HG02623 (cell line): ENCODE measurements at regions not wholly inside any gene's neighbourhood (a gene's known extent, or its start where the extent isn't known, plus 50 kb on each side); places are given as distances from the start of the nearest gene placed in this dataset.

ENCODE experiments used
- ATAC-seq: cut with Tn5 transposase; IDR thresholded peaks from one replicate; pipeline ENCODE4 v1.9.1; 2021; ENCODE audit warnings: moderate library complexity; ENCODE audit not compliant: unreplicated experiment

DNA sequence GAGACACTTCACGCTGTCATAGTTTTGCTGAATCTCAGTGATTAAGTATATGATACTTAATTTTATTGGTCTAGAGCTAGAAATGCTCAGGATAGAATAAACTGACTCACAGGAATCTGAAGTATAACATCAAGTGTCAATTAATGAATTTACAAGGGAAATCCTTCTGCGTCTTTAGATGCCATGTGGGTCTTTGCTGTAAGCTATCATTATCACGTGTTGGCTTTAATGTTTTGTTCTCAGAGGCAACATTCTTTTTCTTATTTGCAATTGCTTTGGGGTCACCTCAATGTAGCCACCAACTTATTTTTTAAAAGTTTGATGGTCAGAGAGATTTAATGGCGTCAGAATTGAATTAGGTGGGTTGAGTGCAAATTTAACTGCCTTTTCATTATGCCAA lies 680.1 kb upstream of the PTBP2 start:
- no peak for ATAC-seq

DNA sequence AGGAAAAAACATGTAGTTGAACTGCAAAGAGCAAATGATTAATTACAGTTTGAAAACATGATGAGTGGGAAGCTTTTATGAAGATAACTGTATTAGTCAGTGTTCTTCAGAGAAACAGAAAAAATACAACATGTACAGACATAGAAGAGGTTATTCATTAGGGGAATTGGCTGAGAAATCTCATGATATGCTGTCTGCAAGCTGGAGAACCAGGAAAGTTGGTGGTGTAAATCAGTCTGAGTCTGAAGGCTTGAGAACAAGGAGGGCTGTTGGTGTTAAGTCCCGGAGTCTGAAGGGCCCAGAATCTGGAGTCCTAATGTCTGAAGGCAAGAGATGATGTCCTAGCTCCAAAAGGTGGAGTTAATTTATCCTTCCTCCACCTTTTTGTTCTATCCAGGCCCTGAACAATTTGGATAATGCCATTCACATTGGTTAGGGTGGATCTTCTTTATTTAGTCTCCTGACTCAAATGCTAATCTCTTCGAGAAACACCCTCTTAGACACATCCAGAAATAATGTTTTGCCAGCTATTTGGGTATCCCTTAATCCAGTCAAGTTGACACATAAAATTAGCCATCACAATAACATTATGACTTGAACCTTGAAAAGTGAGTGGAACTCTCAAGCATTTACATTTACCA lies 672.9 kb upstream of the PTBP2 start:
- ATAC-seq, result no peak

DNA sequence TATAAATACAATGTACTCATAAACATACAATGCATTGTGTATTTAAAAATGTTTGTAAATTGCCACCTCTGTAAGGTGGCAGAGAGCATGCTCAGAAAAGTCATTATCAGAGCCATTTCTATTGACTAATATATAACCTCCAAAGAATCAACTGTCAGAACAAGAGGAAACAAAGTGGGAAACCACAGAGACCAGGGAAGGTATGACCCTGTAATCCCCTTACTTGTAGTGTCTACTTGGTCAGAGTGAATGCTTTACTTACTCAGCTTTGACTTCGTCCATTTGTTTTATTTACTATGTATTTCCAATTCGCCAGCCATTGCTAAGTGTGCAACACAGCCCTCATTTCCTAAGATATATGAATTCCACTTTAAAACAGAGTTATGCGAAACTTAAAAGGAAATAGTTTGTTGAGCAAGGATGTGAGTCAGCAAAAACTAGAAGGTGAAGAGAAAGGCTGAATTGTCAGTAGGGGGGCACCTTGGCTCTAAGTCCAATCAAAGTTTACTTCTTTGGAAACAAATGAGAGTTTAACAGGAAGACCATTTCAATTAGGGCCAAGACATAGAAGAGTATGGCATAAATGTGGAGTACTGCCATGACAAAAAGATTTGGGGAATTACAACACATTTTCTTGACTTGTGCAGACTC lies 671.7 kb upstream of the PTBP2 start:
- ATAC-seq, result no peak

DNA sequence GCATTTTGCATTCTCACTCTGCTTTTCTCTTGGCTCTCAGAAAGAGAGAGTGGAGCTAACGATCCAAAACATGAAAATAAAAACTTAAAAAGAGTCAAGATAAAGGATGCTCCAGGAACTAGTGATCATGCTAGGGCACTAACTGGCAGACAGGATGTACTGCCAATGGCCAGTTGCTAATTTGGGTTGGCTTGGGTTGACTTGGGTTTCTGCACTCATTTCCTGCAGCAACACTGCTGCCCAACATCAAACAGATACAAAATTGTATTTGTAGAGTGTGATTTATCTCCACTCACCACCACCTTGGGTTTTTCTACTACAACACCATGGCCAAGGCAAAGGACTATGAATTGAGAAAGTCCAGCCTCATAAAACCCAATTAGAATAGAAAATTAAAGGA lies 662.3 kb upstream of the PTBP2 start:
- no peak for ATAC-seq

DNA sequence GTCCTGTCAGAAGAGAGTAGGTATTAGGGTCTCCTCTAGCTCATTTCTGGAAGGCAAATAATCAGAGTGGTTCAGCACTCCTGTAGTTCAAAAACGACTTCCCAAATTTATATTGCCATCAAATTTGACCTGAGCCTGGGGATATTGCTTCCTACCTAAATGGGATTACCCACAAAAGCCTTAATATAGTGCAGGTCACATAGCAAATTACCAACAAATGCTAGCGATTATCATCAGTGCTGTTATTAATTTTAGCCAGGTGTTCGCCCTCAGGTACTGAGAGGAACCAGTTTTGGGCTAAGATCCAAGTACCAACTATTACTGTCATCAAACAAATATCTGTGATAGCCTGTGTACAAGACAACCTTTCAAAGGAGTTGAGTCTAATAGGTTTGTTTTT lies 661.8 kb upstream of the PTBP2 start:
- ATAC-seq, result no peak

DNA sequence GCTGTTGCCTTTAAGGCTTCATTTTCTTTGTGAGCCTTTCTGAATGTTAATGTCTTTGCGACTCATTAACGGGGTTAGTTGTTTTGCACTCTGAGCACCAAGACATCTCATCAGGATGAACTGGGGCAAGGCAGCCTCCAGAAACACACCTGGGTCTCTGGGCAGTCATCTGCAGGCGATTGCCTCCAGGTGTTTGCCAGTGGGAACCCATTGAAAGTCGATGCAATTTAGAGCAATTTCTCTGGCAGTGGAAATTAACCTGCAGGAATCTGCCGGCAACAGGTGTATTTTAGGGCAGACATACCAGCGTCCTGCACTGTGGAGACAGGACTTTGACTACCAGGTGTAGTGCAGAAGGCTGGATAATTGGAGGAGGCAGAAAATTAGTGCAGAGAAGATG lies 661.0 kb upstream of the PTBP2 start:
- ATAC-seq, result no peak

DNA sequence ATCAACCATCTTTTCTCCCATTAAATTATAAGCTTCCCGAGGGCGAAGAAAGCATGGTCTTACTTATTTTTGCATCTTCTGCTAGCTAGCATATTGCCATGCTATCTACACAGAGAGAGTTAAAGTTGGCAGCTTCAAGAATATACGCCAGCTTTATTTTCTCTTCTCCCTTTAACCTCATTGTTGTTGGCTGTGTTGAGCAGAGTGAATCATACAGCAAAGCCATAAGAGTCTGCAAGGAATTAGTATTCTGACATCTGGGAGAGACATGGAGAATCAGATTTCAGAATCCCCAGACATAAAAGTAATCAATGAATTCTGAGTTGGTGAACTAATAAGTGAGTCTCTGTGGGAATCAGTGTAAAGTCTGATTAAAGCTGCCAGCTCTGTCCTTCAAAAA lies 649.6 kb upstream of the PTBP2 start:
- ATAC-seq, result no peak

DNA sequence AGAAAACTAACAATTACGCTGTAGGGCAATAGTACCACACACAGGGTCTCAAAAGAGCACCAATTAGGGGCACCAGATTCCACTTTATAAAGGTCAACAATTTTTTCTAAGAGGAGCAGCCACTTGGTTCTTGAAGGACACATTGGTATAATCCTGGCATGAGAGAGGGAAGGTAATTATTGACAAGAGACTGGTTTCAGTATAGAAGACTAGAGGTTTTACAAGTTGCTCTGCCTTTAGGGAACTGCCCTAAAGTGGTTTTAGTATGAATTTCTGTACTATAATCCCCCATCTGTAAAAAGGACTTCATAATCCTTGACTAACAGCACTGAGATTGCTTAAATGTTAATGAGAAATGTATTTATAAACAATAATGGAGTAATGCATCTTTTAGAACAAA lies 648.5 kb upstream of the PTBP2 start:
- no peak for ATAC-seq

DNA sequence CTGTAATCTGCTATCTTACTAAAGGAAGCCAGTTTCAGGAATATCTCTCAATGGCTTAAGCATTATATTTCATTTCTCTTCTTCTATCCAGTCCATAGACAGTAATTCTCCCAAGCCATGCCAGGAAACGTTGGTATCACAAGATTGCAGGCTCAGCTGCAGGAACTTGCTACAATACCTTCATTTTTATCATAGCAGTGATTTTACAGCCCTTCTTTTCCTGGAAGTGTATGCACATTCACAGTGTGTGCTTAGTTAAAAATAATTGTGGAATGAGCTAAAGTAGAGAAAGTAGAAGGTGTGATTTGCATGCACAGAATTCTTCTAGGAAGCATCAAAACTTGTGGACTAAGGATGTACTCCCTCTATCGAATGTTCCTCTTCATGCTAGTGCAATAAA lies 647.2 kb upstream of the PTBP2 start:
- no peak for ATAC-seq

DNA sequence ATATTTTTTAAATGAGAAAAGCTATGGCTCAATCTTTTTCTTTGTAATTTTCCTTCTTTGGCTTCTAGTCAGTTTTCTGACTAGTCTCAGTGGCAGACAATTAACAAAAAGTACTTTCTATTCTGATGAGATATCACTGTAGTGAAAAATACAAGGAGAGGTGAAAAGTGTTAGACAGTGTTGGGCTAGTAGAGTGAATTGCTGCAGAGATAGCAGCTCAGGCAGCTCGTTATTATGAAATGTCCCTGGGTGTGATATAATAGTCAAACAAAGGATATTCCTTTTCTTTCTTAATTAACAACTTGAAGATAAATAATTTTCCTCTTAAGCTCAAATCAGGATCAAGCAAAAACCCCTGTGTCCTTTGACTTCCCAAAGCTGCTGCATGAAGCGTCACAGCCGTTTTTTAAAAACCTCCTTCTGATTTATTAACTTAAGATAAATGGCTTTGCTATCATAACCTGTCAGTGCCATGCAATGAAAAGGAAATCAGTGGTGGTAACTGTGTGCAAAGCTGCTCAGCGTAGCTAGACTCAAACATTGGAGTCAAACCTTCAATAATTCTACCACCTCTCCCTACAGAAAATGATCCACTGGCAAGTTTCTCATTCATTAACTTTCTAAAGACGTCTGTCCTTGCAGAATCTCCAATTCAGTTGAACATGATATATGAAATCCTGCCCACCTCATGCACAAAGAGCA lies 646.6 kb upstream of the PTBP2 start:
- ATAC-seq, result no peak

DNA sequence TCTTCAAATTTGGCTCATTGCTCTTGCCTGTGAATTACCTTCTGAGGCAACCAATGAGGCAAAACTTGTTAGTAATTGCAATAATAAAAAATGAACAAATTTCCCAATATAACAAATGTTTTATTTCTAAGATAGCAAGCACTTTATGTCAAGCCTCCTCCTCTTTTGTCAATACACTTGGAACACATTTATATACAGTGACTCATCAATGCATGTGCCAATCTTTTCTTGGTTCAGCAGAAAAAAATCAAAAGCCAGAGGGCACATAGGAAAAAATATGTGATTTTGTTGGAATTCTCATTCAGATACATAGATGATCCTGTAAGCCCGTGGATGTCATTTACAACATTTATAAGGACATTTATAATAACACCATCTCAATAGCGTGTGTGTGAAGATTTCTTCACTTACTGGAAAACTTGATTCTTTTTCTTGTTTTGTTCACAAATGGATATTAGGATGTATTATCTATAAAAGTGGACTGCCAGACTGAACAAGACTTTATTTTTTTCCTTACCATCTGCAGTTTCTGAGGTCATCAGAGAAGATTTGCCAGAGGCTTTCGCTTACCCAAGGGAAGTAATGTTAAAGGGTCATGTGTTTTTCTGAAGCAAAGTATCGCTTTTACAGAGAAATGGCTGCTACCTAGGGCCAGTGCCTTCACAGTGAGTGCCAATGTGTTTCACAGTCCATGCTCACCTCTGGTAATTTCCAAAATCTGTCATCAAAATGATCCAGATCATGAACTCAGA lies 645.7 kb upstream of the PTBP2 start:
- no peak for ATAC-seq

DNA sequence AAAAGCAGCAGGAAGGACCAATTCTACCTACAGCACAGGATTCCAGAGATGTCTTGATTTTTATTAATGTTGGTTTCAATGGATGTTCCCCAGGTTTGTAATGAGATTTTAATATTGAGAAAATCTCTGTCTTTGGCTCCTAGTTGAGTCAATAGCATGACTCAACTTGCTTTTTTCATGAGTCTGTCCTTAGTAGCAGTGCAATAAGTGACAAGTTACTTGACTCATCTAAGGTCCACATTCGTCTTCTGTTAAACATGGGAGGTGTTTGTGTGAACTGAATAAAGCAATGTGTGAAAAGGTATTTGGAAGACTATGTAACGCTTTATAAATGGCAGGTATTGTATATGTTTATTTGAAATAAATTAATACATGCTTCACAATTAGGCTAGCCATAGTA lies 645.0 kb upstream of the PTBP2 start:
- no peak for ATAC-seq

DNA sequence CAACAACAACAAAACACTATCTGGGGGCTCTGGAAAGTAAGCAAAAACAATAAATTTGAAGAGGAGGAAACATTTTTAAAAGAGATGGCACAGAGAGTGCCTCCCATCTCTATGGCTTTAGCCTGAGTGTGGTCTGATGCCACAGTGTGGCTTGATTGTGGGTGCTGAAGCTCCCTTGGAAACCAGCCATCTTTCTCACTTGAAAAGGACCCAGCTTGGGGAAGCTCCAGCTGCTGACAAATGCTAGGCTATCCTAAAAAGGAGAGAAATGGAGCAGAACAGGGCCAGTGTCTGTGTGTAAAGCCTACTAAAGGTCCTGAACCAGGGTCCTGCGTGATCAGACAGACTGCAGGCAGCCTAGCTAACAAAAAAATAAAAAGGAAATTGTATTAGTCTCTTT lies 642.0 kb upstream of the PTBP2 start:
- ATAC-seq, result no peak

DNA sequence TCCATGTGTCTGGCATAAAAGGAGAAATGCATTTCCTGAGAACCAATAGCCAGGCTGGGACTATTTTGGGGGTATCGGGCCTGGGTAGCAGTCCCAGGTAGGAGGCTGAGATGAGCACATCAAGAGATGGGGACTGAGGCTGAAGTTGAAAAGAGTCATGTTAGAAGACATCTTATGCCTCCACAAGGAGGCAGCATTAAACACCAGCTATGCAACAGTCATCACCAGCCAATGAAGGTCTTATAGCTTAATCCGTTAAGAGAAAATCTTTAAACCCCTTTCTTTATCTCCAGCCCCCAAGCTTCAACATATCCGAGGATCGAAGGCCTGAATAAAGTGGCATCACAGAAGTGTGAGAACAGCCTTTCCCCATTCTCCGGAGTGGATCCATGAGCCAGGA lies 640.7 kb upstream of the PTBP2 start:
- no peak for ATAC-seq

DNA sequence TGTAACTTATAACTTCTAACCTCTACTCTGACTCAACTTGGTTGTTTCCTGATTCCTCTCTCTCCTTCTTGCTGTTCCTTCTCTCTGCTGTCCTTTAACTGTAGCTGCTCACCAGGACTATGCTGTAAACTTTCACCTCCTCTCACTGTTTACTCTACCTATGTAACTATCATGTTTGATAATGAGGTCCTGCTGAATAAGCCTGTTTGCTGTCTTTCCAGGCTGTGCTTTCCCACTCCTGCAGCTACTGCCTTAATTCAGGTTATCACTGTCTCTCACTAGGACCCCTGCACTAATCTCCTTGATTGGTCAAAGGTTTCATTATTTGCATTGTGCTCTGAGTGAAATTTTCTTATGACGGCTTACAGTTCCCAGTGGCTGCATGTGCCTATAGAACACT lies 633.9 kb upstream of the PTBP2 start:
- ATAC-seq, result no peak

DNA sequence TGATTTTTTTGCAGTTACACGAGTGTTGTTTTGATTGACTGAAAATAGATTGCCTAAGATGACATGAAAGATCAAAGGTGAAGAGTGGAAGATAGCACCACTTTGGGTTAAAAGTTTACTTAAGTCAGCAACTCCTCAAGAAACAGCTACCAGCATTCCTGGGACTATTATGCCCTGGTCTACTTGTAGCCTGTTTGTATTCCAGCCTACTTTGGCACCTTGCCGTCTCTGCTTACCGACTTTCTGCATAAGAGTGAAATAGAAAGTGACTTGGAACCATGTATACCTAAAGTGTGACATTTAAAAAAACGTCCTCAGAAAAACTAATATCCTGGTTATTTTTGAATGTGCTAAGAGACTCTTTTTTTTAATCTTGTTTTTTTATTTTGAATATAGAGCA lies 631.5 kb upstream of the PTBP2 start:
- no peak for ATAC-seq

DNA sequence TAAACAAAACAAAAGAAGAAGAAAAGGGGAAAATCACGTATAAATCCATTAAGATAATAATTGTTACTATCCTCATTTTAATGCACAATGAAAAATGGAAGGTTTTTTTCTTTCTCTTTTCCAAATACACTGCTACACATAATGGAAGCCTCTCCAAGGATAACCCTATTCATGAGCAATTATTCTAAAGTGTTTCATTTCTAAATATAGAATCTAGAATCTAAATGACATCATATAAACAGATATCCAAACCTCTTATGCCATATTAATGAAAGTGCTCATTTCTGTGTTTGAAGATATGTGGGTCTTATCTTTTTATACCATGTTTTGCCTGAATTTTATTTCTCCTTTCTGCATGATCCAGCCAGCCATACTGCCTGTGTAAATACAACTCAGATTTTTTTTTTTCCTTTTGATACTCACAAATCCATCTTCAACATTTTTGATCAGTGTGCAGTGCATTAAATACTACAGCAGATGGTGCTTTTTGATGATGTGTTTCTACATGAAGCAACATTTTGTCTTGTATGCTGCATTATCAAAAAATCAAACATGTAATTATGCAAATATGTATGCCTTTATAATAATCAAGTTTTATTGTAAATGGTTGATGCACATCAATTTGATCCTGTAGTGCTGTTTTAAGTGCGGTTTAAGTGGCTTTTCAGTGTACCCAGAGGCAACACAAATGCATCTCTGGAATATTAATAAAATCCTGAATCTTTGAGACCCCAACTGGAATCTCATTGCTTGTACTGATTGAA lies 625.6 kb upstream of the PTBP2 start:
- no peak for ATAC-seq

DNA sequence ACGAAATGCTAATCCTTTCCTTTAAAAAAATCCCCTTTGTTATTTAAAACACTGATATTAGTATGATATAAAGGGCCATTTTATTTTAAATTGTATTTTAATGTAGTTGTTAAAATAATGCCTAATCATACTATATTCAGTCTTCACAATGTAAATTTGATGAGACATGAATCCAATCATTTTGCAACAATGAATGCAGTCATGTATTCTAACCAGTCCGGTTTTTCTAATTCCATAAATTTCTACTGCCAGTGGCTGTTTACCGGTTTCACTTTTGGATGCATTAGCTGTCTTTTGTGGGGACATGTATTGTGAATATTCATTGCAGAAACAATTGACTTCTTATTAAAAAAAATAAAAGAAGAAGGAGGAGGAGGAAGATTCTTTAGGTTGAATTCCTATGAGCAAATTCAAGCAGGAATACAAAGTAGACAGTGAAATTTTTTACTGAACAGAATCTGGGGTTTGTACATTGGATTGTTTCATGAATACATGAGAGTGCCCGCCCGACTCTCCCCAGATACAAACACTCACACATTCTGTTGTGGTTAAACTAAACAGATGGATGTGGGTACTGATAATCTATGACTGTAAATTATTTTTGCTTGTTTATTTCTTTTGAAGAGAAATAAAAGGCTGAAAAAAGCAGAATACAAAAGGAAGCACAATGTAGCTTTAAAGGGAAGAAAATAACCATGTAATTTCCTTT lies 624.8 kb upstream of the PTBP2 start:
- no peak for ATAC-seq

DNA sequence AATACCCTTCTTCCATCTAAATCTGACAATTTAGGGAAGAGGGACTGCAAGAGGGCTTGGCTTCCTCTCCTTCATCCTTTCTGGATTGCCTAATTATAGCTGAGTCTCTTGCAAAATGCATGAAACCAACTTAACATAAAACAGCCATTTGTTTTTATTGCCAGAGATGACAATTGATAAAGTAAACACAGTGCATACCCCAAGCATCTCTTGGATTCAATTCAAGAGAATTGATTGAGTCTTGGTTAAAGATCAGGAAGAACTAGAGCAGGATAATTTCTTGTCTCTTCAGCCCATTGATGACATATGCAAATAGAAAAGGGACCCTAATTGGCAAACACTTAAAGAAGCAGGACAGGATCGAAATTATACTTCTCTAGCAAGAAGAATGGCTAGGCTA lies 617.1 kb upstream of the PTBP2 start:
- ATAC-seq, result no peak

DNA sequence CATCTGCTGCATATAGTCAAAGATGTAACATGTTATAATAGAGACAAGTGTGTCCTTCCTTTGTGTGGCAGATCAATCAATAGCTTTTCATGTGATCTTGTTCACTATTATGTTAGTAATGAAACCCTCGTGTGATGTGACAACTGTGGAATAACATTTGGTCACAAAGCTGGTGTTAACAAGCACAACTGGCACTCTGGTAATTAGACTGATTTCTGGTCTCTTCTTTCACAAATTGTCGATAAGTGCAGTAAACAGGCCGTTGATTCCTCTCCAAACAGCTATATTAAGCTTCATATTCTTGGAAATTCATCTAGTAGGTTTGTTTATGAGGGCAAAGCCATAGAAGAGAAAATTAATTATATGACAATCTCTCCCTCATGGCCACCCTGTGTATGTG lies 616.7 kb upstream of the PTBP2 start:
- no peak for ATAC-seq

DNA sequence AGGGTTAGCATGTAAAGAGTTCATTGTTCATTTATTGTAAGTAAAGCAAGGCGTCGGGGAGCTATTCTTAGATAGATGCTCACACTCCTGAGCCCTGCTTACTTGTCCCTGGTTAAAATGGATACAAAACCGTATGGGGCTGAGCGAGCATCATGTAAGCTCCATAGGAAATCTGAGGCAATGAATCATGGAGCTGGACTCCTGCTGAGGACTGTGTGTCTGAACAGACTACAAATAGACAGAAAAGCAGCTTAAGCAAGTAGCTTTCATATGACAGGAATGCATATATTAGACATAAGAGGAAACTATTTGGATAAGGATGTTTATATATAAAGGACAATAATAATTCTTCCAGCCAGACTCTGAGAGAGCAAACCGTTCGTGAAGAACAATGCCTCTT lies 604.9 kb upstream of the PTBP2 start:
- ATAC-seq, result no peak
